Trophoblast cell (in vitro differentiated cells and primary cell): ENCODE measurements at regions not wholly inside any gene's neighbourhood (a gene's known extent, or its start where the extent isn't known, plus 50 kb on each side); places are given as distances from the start of the nearest gene placed in this dataset.

ENCODE experiments used
- DNase-seq, 2 donors: peaks; one replicate each; pipeline ENCODE4 v3.0.0-alpha.2; 2016
- H2AFZ ChIP-seq: 2 replicates; pipeline ENCODE4 v1.6.1; 2013; ENCODE audit warnings: low read length, moderate library complexity, mild to moderate bottlenecking; ENCODE audit not compliant: insufficient read depth, poor library complexity
- H2AK5ac ChIP-seq: 2 replicates; pipeline ENCODE4 v1.6.1; 2013; ENCODE audit warnings: mild to moderate bottlenecking, low read length
- H2BK120ac ChIP-seq: 2 replicates; pipeline ENCODE4 v1.6.1; 2013; ENCODE audit warnings: low read length, mild to moderate bottlenecking, moderate library complexity; ENCODE audit not compliant: insufficient read depth, poor library complexity
- H2BK12ac ChIP-seq: 2 replicates; pipeline ENCODE4 v1.6.1; 2013; ENCODE audit warnings: mild to moderate bottlenecking, low read length, moderate library complexity
- H2BK5ac ChIP-seq: 2 replicates; pipeline ENCODE4 v1.6.1; 2013; ENCODE audit warnings: low read length, low read depth, moderate library complexity, mild to moderate bottlenecking; ENCODE audit not compliant: poor library complexity
- H3K14ac ChIP-seq: 2 replicates; pipeline ENCODE4 v1.6.1; 2013; ENCODE audit warnings: mild to moderate bottlenecking, low read length
- H3K18ac ChIP-seq: 2 replicates; pipeline ENCODE4 v1.6.1; 2013; ENCODE audit warnings: mild to moderate bottlenecking, low read length
- H3K23ac ChIP-seq: 2 replicates; pipeline ENCODE4 v1.6.1; 2013; ENCODE audit warnings: low read length
- H3K27ac ChIP-seq: 2 replicates; pipeline ENCODE4 v1.5.1; 2013; ENCODE audit warnings: low read depth, mild to moderate bottlenecking, inconsistent platforms, low read length, moderate library complexity
- H3K27me3 ChIP-seq: 2 replicates; pipeline ENCODE4 v1.6.1; 2013; ENCODE audit warnings: inconsistent platforms, mild to moderate bottlenecking, low read length, moderate library complexity; ENCODE audit not compliant: insufficient read depth
- H3K36me3 ChIP-seq, 2 experiments: 1 replicate in 1 of 2; 2 replicates in 1 of 2; pipeline ENCODE4 v1.6.1; 2013; ENCODE audit warnings: low read length in 2 of 2, mild to moderate bottlenecking in 2 of 2, moderate library complexity in 1 of 2; ENCODE audit not compliant: insufficient read depth in 2 of 2, control insufficient read depth in 1 of 2
- H3K4ac ChIP-seq: 2 replicates; pipeline ENCODE4 v1.6.1; 2013; ENCODE audit warnings: low read depth, mild to moderate bottlenecking, low read length, moderate library complexity
- H3K4me1 ChIP-seq, 2 experiments: 1 replicate in 1 of 2; 2 replicates in 1 of 2; pipeline ENCODE4 v1.6.1; 2013; ENCODE audit warnings: low read length in 2 of 2, mild to moderate bottlenecking in 2 of 2, moderate library complexity in 1 of 2; ENCODE audit not compliant: insufficient read depth in 2 of 2, control insufficient read depth in 1 of 2
- H3K4me2 ChIP-seq: 2 replicates; pipeline ENCODE4 v1.6.1; 2013; ENCODE audit warnings: inconsistent platforms, mild to moderate bottlenecking, low read length, moderate library complexity
- H3K4me3 ChIP-seq: 2 replicates; pipeline ENCODE4 v1.5.1; 2013; ENCODE audit warnings: mild to moderate bottlenecking, low read depth, low read length, inconsistent platforms
- H3K79me1 ChIP-seq: one replicate; pipeline ENCODE4 v1.6.1; 2013; ENCODE audit warnings: low read length
- H3K79me2 ChIP-seq: 2 replicates; pipeline ENCODE4 v1.6.1; 2013; ENCODE audit warnings: low read length, mild to moderate bottlenecking; ENCODE audit not compliant: control insufficient read depth, insufficient read depth, poor library complexity
- H3K9ac ChIP-seq: 2 replicates; pipeline ENCODE4 v1.6.1; 2013; ENCODE audit warnings: mild to moderate bottlenecking, low read length
- H3K9me3 ChIP-seq: 2 replicates; pipeline ENCODE4 v1.6.1; 2013; ENCODE audit warnings: low read depth, mild to moderate bottlenecking, control low read depth, inconsistent platforms, low read length; ENCODE audit not compliant: insufficient read depth
- H4K12ac ChIP-seq: 2 replicates; pipeline ENCODE4 v1.6.1; 2013; ENCODE audit warnings: low read depth, mild to moderate bottlenecking, low read length, moderate library complexity
- H4K8ac ChIP-seq: 2 replicates; pipeline ENCODE4 v1.6.1; 2013; ENCODE audit warnings: low read depth, mild to moderate bottlenecking, low read length, moderate library complexity
- H4K91ac ChIP-seq: one replicate; pipeline ENCODE4 v1.6.1; 2013; ENCODE audit warnings: low read depth, mild to moderate bottlenecking, low read length, moderate library complexity
- WGBS: extraction: QIAGEN DNeasy Blood & Tissue Kit; methylation state at CpG from one replicate; pipeline ENCODE4 v1.1.7; 2013; ENCODE audit warnings: missing lambda C conversion rate; ENCODE audit not compliant: insufficient read length, insufficient coverage; ENCODE audit errors: extremely low coverage; 5-methylcytosine and 5-hydroxymethylcytosine counted together

- no CpG with 5 or more reads among the region's 3 CpGs for WGBS
These were observed 77.9 kb upstream of the DOK5 start for GRCh38 chr20:54397292-54398140.

GRCh38 chr20:54398814-54399213, 76.6 kb upstream of the DOK5 start:
- Histone ChIP-seq H3K27me3 (no peaks in the 10 kb centered on the region), H3K27ac (no peak overlapping the region), H3K4me2 (no peak overlapping the region), H2AK5ac (no peak overlapping the region), H4K91ac (no peak overlapping the region), H3K4me1 (no peaks in the 10 kb centered on the region), H3K18ac (no peak overlapping the region), H3K4me3 (no peak overlapping the region), H2AFZ (no peak overlapping the region), H4K12ac (no peak overlapping the region), H4K8ac (no peak overlapping the region), H2BK120ac (no peak overlapping the region), H3K4ac (no peak overlapping the region), H3K23ac (no peak overlapping the region), H2BK5ac (no peak overlapping the region), H3K9ac (no peak overlapping the region), H3K79me1 (no peaks in the 10 kb centered on the region), H3K9me3 (no peaks in the 10 kb centered on the region), H2BK12ac (no peak overlapping the region), H3K14ac (no peak overlapping the region), H3K79me2 (no peaks in the 10 kb centered on the region), H3K36me3 (no peaks in the 10 kb centered on the region)
- no peak for DNase-seq
- WGBS = no CpG with 5 or more reads among the region's 5 CpGs

More at GRCh38 chr20:54397292-54398140, 77.9 kb upstream of the DOK5 start:
- no peaks in the 10 kb centered on the region for H3K79me1 ChIP-seq
- H3K4ac ChIP-seq = no peak overlapping the region
- no peak overlapping the region for H2BK120ac ChIP-seq
- H3K14ac ChIP-seq = no peak overlapping the region
- no peak overlapping the region for H2BK5ac ChIP-seq
- H3K18ac ChIP-seq = no peak overlapping the region
- H2AK5ac ChIP-seq = no peak overlapping the region
- H3K4me2 ChIP-seq = no peak overlapping the region
- no peak overlapping the region for H3K4me3 ChIP-seq
- H4K8ac ChIP-seq = no peak overlapping the region
- H3K79me2 ChIP-seq = no peaks in the 10 kb centered on the region
- no peaks in the 10 kb centered on the region for H3K27me3 ChIP-seq
- H3K9ac ChIP-seq = no peak overlapping the region
- no peak overlapping the region for H2AFZ ChIP-seq
- H2BK12ac ChIP-seq = no peak overlapping the region
- no peaks in the 10 kb centered on the region for H3K4me1 ChIP-seq
- H4K12ac ChIP-seq = no peak overlapping the region
- H3K27ac ChIP-seq = no peak overlapping the region
- H4K91ac ChIP-seq = no peak overlapping the region
- no peaks in the 10 kb centered on the region for H3K36me3 ChIP-seq
- peak in 1 of 2 donors; percentile 48 for DNase-seq
- no peak overlapping the region for H3K23ac ChIP-seq
- no peaks in the 10 kb centered on the region for H3K9me3 ChIP-seq

- no peak overlapping the region for H2AK5ac ChIP-seq
- no peaks in the 10 kb centered on the region for H3K36me3 ChIP-seq
- no CpG with 5 or more reads among the region's 2 CpGs for WGBS
- no peak overlapping the region for H3K23ac ChIP-seq
- no peak overlapping the region for H3K4me2 ChIP-seq
- no peaks in the 10 kb centered on the region for H3K27me3 ChIP-seq
- no peaks in the 10 kb centered on the region for H3K79me2 ChIP-seq
- no peak overlapping the region for H3K4ac ChIP-seq
- H2AFZ ChIP-seq = no peak overlapping the region
- no peak overlapping the region for H3K14ac ChIP-seq
- H3K4me1 ChIP-seq = no peaks in the 10 kb centered on the region
- no peaks in the 10 kb centered on the region for H3K79me1 ChIP-seq
- H3K27ac ChIP-seq = no peak overlapping the region
- no peak overlapping the region for H2BK12ac ChIP-seq
- H3K9ac ChIP-seq = no peak overlapping the region
- no peak overlapping the region for H2BK120ac ChIP-seq
- no peak overlapping the region for H4K12ac ChIP-seq
- no peak for DNase-seq
- H2BK5ac ChIP-seq = no peak overlapping the region
- no peak overlapping the region for H4K91ac ChIP-seq
- H3K9me3 ChIP-seq = no peaks in the 10 kb centered on the region
- H3K4me3 ChIP-seq = no peak overlapping the region
- H3K18ac ChIP-seq = no peak overlapping the region
- no peak overlapping the region for H4K8ac ChIP-seq
These were observed 69.9 kb upstream of the DOK5 start for GRCh38 chr20:54405540-54405939.

GRCh38 chr20:54407459-54407858, 67.9 kb upstream of the DOK5 start:
- Histone ChIP-seq H3K27me3 (no peaks in the 10 kb centered on the region), H4K8ac (no peak overlapping the region), H4K12ac (no peak overlapping the region), H2AK5ac (no peak overlapping the region), H2BK5ac (no peak overlapping the region), H3K4ac (no peak overlapping the region), H3K14ac (no peak overlapping the region), H2AFZ (no peak overlapping the region), H3K36me3 (no peaks in the 10 kb centered on the region), H3K9ac (no peak overlapping the region), H3K4me3 (no peak overlapping the region), H3K79me2 (no peaks in the 10 kb centered on the region), H3K4me2 (no peak overlapping the region), H3K9me3 (no peaks in the 10 kb centered on the region), H3K27ac (no peak overlapping the region), H2BK12ac (no peak overlapping the region), H3K18ac (no peak overlapping the region), H3K79me1 (no peaks in the 10 kb centered on the region), H4K91ac (no peak overlapping the region), H3K4me1 (no peaks in the 10 kb centered on the region), H2BK120ac (no peak overlapping the region), H3K23ac (no peak overlapping the region)
- no peak for DNase-seq
- WGBS = no CpG with 5 or more reads among the region's 6 CpGs
